ENCODE measurements at regions not wholly inside any gene's neighbourhood (a gene's known extent, or its start where the extent isn't known, plus 50 kb on each side); places are given as distances from the start of the nearest gene placed in this dataset.
"Not testable (repeated sequence)": the region's sequence is repeated elsewhere in the genome, so short reads cannot be mapped to it uniquely, and the experiment has no call there.

DNA sequence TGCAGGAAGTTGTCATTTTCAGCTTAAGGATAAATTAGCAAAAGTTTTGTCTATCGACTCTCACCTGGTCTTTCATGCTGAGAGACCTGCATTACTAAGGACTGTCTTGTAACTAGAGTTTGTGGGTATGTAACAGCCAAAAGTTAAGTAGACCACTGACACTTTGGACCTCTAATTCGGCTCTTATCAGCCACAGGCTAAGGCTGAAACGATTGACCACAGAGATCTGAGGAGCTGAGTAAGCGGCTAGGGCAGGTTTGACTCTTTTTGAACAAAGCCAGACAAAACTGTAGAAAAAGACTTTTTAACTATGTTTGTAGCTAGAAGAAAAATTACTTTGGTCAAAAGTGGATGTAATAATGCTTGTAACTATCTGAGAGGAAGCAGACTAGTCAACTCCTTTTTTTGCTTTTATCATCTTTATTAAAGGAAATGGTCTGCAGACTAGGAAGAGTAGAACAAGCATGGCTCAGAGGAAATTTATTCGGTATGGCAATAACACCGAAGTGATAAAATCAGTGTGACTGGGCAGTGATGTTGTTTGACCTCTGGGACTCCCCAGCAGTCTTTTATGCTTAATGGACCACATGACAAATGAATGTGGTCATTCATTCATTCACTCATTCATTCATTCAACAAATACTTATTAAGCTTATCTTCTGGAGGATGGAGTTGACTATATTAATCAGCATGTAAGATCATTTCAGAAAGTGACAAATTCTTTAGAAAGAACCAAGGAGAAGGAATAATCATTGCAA, 725.0 kb upstream of the HS3ST5 start:
- DNase-seq (ENCODE audit: low spot score): no peak

DNA sequence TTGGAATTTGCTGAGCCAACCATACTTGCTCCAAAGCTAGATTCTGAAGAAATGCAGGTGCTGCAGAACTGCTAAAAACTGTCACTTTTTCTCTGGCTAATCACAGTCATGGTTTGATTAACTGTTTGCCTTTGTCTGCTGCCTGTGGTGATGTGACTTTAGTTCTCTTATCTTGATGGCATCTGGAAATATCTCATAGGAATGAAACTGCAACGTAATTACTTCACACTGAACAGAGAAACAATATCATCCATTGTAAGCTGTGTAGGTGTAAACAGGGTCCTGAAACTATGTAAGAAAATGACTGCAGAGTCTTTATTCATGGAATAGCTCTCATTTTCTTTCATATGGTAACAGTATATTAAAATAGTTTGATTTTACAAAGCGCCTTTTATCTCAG, 721.9 kb upstream of the HS3ST5 start:
- DNase-seq (ENCODE audit: low spot score): no peak

DNA sequence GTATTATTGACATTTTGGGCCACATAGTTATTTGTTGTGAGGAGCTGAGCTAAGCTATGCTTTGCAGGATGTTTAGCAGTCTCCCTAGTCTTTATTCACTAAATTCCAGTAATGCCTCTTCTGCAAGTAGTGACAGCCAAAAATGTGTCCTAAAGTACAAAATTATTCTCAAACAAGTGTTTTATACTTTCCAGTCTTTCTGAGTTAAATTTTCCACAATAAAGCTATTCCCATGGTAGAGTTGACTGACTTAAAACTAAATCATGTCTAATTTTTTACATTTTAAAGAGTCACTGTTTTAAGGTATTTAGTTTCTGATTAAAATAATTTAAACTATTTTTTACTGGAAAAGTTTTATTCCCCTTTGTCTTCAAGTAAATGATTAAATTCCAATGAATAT, 717.8 kb upstream of the HS3ST5 start:
- DNase-seq (ENCODE audit: low spot score): no peak

DNA sequence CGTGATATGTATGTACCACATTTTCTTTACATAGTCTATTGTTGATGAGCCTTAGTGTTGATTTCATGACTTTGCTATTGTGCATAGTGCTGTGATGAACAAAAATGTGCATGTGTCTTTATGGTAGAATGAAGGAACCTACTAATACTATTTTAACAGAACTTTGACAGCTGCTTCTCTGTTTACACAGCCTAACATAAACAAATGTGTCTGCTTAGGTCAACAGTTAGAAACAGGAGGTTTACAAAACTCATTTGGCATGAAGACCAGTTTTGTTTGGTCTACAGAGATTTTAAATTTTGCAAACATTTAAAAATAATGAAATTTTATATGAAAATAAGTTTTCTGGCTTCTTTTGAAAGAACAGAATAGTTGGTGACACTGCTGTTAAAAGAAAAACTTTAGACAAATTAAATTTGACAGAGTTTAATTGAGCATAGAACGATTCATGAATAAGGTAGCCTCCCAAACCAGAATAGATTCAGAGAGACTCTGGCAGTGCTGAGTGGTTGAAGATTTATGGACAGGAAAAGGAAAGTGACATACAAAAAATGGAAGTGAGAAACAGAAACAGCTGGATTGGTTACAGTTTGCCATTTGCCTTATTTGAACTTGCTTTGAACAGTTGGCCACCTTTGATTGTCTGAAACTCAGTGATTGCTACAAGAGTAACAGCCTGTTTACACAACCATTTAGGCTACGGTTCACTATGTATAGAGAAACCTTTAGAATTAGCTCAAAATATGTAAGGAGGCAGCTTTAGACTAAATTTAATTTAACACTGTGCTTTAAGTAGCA, 715.8 kb upstream of the HS3ST5 start:
- no peak for DNase-seq (ENCODE audit: low spot score)

DNA sequence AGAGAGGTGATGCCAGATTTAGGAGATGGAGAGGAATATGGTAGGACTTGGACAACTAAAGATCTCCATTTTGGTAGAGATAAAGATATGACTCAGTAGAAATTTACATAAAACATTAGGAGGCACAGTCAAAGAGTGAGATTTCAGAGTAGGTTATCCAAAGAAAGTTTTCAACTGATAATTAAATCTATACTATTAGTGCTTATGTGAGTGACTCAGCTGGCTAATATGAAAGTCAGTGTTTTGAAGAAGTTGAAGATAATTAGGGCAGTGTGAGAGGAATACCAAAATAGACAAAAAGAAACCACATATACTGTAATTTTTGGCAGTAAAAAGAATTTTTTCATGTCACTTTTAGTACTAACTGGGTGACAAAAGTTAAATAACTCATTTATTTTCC, 712.8 kb upstream of the HS3ST5 start:
- DNase-seq (ENCODE audit: low spot score): no peak

DNA sequence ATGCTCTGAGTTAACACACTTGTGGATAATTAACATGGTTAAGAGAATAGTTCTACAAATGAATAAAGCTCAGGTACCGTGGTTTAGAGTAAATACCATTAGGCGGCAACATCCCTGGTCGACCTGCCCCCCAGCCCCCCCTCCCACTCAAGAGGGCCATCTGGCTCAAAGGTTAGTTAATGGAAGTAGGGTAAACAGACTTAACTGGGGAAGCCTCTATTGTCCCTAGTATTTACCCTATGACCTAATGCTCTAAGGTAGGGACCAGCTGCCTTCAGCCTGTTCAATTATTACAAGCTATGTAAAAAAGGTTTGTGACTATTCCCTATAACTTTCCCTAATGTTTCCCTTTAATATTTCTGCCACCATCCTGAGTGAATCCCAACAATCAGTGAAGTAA, 711.4 kb upstream of the HS3ST5 start:
- DNase-seq (ENCODE audit: low spot score): not testable (repeated sequence)

DNA sequence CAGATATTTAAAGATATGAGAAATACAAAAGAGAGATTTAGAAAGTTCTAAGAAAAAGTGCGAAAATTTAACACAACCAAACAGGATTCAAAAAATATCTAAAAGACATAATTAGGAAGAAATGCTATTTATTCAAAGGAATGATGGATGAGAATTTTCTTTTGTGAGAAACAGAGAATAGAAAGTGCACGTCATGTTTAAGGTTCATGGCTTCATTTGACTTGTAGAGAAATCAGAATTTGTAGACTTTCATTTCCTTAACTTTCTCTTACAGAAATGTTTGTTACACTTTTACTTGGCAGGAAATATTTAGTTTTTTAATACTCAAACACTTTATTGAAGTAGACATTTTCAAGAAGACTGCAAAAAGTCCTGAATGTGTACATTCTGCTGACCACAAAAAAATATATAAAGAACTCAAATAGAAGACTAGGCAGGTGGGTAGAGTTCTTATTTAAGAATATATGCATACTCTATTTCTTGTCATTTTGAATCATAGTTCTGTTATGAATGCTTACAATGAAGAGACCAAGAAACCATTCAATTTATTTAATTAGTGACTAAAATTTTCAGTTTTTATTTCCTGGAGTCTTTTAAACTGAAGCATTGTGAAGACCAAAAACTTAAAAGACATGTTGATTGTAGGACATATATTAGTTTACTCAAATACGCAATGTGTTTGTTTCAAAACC, 710.5 kb upstream of the HS3ST5 start:
- DNase-seq (ENCODE audit: low spot score): no peak

DNA sequence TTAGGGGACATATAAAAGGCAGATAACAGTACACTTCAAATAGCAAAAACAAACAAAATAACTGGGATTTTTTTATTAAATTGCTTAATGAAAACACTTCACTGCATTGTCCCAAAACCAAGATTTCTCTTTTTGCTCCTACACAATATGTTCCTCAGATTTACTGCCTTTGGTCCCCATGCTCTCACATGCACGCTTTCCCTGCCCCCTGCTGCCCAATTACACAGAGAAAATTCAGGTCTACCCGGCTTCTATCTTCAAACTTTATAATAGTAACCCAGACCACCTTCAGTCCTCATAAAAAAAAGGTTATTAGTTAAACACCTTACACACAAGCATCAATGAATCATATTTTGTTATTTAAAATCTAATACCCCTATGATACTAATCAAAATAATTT, 673.8 kb upstream of the HS3ST5 start:
- no peak for DNase-seq (ENCODE audit: low spot score)

DNA sequence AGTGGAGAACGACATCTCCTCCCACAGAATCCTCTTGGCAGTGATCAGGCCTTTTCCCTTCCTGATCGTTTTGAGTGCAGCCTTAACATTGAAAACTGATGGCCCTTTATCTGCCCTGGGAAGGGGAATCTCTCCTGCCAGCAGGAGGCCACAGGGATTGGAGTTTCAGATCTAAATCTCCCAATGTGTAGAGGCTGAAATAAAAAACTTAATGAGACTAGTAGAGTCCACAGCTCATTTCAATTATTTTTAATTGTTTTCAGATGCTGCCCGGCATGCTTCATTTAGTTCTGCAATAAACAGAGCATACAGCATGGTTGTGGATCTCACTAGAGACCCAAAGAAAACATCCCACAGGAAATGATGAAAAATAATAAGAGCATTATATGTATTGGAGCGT, 662.2 kb upstream of the HS3ST5 start:
- DNase-seq (ENCODE audit: low spot score): no peak

DNA sequence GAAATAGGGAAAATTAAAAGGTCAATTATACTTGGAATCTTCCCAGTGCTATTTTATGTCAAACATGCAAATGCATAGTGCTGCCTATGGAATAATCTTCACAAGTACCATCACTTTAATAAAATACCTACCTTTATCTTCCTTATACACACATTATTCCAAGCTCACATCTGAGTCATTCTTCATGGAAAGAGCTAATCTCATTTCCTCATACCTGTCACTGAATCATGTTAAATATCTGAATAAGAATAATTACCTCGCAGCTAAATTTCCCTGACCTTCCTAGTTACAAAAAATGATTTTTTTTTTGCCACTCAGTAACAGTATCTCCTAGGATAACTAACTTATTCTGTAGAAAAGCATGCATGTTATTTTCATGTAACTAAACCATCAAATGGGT, 661.4 kb upstream of the HS3ST5 start:
- DNase-seq (ENCODE audit: low spot score): no peak

DNA sequence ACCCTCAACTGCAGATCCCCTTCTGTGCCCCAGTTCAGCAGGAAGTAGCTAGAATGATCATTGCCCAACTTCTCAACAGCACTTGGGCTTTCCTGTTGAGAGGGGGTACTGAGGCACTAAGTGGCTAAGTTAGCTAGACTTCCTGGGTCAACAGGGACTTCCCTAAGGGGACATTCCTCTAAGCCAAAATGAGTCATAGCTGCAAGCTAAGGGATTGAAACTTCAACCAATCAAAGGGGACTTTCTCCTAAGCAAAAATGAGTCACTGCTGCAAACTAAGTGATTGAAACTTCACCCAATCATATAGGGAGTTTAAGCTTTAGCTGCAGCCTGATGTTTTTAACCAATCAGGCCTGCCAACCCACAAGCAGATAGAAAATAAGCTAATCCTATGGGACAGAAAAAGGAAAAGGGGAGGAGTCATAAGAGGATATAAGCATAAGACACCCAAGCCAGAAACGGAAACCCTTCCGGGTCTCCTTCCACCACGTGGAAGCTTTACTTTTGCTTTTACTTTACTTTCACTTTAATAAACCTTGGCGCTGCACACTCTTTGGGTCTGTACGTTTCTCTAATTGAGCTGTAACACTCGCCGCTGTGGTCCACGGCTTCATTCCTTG, 659.0 kb upstream of the HS3ST5 start:
- no peak for DNase-seq (ENCODE audit: low spot score)

DNA sequence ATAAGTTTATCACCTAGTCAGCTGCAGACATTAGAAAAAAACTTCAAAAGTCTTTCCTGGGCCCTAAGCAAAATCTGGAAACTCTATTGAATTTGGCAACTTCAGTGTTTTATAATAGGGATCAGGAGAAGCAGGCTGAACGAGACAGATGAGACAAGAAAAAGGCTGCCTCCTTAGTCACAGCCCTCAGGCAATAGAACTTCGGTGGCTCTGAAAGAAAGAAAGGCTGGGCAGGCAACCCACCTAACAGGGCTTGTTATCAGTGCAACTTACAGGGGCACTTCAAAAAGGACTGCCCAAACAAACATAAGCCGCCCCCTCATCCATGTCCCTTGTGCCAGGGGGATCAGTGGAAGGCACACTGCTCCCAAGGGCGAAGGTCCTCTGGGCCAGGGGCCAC, 657.9 kb upstream of the HS3ST5 start:
- DNase-seq (ENCODE audit: low spot score): no peak

DNA sequence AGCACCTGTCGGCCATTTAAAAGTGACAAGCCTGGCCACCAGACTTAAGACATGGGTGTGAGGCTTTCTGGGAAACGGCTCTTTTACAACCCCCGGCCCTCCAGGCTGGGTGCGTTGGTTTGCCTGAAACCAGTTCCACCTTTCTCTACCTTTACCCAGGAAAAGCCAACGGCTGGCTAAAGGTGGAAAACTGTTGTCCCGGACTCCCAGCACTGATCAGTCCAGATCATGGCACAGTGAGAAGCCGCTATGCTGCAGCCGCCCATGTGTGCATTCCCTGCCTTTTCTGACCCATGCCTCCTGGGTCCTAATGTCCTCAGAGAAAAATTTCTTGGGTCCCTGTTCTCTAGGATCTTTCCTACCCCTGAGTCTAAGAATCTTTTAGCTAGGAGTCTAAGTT, 655.7 kb upstream of the HS3ST5 start:
- no peak for DNase-seq (ENCODE audit: low spot score)

DNA sequence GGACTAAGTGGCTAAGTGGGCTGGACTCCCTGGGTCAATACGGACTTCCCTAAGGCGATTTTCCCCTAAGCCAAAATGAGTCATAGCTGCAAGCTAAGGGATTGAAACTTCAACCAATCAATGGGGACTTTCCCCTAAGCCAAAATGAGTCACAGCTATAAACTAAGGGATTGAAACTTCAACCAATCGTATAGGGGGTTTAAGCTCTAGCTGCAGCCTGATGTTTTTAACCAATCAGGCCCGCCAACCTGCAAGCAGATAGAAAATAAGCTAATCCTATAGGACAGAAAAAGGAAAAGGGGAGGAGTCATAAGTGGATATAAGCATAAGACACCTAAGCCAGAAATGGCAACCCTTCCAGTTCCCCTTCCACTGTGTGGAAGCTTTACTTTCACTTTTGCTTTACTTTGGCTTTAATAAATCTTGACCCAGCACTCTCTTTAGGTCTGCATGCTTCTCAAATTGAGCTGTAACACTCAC, 655.0 kb upstream of the HS3ST5 start:
- no peak for DNase-seq (ENCODE audit: low spot score)

DNA sequence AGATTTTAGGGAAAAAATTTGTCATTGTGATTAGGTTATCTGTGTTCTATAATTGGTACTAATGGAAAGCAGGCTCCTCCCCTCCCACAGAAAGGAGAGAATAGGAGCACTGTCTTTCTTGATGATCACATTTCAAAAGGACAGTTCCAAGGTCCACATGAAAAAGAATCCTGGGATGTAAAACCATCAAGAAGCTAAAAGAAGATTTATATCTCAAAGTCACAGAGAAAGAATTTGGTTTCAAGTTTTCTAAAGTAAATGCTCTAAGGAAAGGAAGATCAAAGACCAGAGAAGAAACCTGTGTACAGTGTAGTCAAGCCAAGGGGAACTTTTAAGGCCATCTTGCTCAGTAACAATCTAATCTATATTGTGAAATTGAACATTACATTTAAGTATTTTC, 652.7 kb upstream of the HS3ST5 start:
- no peak for DNase-seq (ENCODE audit: low spot score)

DNA sequence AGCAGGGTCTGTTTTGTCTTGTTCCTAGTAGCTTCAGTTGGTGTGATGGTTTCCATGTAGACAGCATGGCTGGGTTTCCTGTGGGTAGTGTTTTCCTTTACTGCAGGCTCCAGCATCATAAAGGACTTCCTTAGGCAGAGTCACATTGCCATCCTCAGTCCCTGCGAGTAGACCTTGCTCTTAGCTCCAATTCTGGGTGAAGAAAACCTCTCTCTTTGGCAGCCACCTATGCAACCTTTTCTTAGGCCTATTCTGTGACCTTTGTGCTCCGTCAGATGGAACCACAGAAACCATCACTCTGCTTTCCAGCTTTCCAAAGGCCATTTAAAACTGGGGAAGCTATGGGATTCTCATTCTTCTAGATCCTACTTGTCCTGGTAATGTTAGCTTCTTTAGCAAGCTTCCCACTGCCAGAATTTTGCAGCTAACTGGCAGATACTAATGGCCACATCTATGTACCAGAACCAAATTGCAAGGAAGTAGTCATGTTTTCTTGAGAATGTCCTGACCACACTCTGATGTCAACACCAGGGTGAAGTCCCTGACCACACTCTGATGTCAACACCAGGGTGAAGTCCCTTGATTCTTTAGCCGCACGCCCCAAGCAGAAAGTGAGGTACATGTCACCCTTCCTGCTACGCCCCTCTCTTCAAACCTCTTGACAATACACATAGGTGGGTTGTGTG, 646.6 kb upstream of the HS3ST5 start:
- no peak for DNase-seq (ENCODE audit: low spot score)

DNA sequence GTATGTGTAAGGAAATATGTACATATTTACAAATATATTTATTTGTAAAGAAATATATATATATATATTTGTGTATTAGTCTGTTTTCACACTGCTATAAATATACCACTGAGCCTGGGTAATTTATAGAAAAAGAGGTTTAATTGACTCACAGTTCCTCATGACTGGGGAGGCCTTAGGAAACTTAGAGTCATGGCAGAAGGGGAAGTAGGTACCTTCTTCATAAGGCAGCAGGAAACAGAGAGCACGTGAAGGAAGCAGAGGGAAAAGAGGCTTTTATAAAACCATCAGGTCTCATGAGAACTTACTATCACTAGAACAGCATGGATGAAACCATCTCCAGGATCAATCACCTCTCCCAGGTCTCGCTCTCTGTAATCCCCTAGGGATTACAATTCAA, 644.5 kb upstream of the HS3ST5 start:
- DNase-seq (ENCODE audit: low spot score): no peak

DNA sequence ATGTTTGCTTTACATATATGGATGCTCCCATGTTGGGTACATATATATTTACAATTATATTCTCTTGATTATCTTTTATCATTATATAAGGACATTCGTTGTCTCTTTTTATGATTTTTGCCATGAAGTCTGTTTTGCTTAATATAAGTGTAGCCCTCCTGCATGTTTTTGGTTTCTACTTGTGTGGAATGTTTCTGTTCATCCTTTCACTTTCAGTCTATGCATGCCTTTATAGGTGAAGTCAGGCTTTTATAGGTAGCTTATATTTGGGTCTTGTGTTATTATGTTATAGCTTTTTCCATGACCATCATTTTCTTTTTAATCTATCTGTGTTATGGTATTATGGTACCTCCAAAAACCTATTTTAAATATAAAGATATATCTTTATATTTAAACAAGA, 612.5 kb upstream of the HS3ST5 start:
- no peak for DNase-seq (ENCODE audit: low spot score)

DNA sequence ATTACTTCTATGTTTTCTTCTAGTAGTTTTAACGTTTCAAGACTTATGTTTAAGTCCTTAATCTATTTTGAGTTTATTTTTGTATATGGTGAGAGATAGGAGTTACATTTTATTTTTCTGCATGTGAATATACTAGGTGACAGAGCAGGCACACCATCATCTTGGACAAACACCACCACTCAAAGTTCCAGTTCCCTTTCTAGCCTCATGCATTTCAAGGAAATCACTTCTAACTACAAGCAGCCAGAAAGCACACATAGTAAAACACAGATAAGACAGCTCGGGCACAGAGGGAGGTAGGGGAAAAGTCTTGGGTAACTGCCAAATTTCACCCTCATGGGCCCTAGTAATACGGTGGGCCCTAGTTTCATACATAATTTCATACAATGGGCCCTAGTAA, 609.4 kb upstream of the HS3ST5 start:
- DNase-seq (ENCODE audit: low spot score): no peak

DNA sequence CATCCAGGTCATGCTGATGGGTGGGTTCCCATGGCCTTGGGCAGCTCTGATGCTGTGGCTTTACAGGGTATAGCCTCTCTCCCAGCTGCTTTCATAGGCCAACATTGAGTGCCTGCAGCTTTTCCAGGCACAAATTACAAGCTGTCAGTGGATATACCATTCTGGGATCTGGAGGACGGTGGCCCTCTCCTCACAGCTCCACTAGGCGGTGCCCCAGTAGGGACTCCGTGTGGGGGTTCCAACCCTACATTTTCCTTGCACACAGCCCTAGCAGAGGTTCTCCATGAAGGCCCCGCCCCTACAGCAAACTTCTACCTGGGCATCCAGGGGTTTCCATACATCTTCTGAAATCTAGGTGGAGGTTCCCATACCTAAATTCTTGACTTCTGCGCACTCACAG, 602.6 kb upstream of the HS3ST5 start:
- DNase-seq (ENCODE audit: low spot score): no peak

DNA sequence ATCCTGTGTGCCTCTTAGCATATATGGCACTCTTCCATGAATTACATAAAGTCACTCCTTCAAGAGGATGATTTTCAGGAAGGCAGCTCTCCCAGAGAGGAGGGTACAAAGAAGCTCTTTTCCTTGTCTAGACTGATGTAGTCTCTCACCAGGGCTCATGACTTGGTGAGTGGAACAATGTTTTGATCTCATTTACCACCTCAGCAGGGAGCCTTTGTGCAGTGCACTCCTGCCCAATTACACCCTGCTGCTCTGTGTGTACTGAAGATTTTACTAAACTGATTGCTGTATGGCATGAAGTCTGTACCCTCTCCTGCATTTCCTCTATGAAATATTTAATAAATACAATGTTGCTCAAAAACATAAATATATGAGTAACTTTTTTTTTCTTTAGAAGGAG, 598.3 kb upstream of the HS3ST5 start:
- no peak for DNase-seq (ENCODE audit: low spot score)

DNA sequence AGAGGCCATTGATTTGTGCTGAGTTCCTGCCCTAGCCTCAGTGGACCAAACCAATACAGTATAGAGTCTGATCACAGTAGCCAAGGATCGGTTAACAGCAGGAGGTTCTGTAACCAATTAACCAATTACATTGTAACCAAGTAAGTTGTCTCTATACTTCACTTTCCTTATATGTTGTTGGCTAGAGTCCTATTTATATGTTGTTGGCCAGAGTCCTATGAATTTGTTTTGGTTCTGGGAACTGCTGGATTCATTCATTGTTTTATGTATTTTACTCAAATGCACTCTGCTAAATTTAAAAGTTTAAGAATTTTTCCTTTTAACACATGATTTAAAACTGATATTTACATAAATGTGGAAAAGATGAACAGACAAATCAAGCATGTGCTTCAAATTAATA, 597.4 kb upstream of the HS3ST5 start:
- no peak for DNase-seq (ENCODE audit: low spot score)

Measured in mucosa of gallbladder (tissue), 1 donor.